GM12878 (cell line): ENCODE measurements at regions not wholly inside any gene's neighbourhood (a gene's known extent, or its start where the extent isn't known, plus 50 kb on each side); places are given as distances from the start of the nearest gene placed in this dataset.

Source experiments
- ATAC-seq: fragments of 200-7000 bp; cut with Tn5 transposase; 3 replicates; pipeline ENCODE4 v1.9.1; 2020; ENCODE audit warnings: mild to moderate bottlenecking, moderate library complexity
- BruUV-seq: library from RNA; stranded (reverse); fragments of 400-500 nt; replicated peaks from 2 replicates; lab custom pipeline; 2021; lab: Mats Ljungman, UMichigan
- CTCF ChIA-PET: fragments of 300-600 bp; sonication (Branson Sonifier 250); formaldehyde crosslinking; extraction: SDS; loops from one replicate; lab custom pipeline; 2021; ENCODE audit warnings: inconsistent platforms; lab: Yijun Ruan, JAX
- POLR2A ChIA-PET: fragments of 350-600 bp; formaldehyde crosslinking; extraction: SDS; loops from one replicate; lab custom pipeline; 2021; ENCODE audit warnings: inconsistent platforms; lab: Charles Lee
- RAD21 ChIA-PET: fragments of 300-600 bp; sonication (Branson Sonifier 250); formaldehyde crosslinking; loops from one replicate; lab custom pipeline; 2023; ENCODE audit warnings: antibody characterized with exemption; ENCODE audit not compliant: unreplicated experiment; lab: Charles Lee
- SMC1A ChIA-PET: fragments of 300-600 bp; sonication (Branson Sonifier 250); formaldehyde crosslinking; loops from one replicate; lab custom pipeline; 2023; ENCODE audit not compliant: unreplicated experiment, uncharacterized antibody; lab: Charles Lee
- DNase-seq: peaks from one replicate; pipeline ENCODE4 v3.0.0-alpha.2; 2011; ENCODE audit warnings: low read depth, low spot score
- FAIRE-seq: peaks from 3 replicates; lab custom pipeline; 2011; peaks lifted over from hg19 to GRCh38; lab: Jason Lieb, UNC
- H2AFZ ChIP-seq: 2 replicates; pipeline ENCODE4 v1.6.0; 2011; ENCODE audit warnings: low read depth, low read length, control low read depth; ENCODE audit not compliant: control insufficient read depth
- H3K27ac ChIP-seq: 2 replicates; pipeline ENCODE4 v1.5.1; 2011; ENCODE audit warnings: control low read depth; ENCODE audit not compliant: control insufficient read depth, insufficient read depth
- H3K27me3 ChIP-seq, 2 experiments: replicated peaks in 1 of 2; 2 replicates each; pipeline versions ENCODE4 v1.6.0 to v1.6.1; 2011; ENCODE audit warnings: low read length in 1 of 2; ENCODE audit not compliant: control insufficient read depth in 2 of 2, insufficient read depth in 2 of 2
- H3K36me3 ChIP-seq, 2 experiments: 2 replicates each; pipeline ENCODE4 v1.5.1; 2011; ENCODE audit warnings: low read length in 1 of 2; ENCODE audit not compliant: control insufficient read depth in 2 of 2, insufficient read depth in 2 of 2
- H3K4me1 ChIP-seq: 2 replicates; pipeline ENCODE4 v1.6.1; 2011; ENCODE audit warnings: mild to moderate bottlenecking, low read length, moderate library complexity, mixed read lengths; ENCODE audit not compliant: control insufficient read depth, insufficient read depth
- H3K4me2 ChIP-seq: 2 replicates; pipeline ENCODE4 v1.6.0; 2011; ENCODE audit warnings: control low read depth; ENCODE audit not compliant: control insufficient read depth, insufficient read depth
- H3K4me3 ChIP-seq: fragments of 200-600 bp; sonication (generic); 2 replicates; pipeline ENCODE4 v1.5.1; 2016
- H3K79me2 ChIP-seq: 2 replicates; pipeline ENCODE4 v1.6.0; 2011; ENCODE audit warnings: low read length; ENCODE audit not compliant: control insufficient read depth, insufficient read depth
- H3K9ac ChIP-seq: 2 replicates; pipeline ENCODE4 v1.8.0; 2011; ENCODE audit warnings: low read length, control low read depth, mixed read lengths; ENCODE audit not compliant: control insufficient read depth, insufficient read depth
- H3K9me3 ChIP-seq: replicated peaks from 3 replicates; pipeline ENCODE4 v1.5.1; 2011; ENCODE audit warnings: mild to moderate bottlenecking, low read length; ENCODE audit not compliant: control insufficient read depth, insufficient read depth
- H4K20me1 ChIP-seq: 2 replicates; pipeline ENCODE4 v1.6.0; 2011; ENCODE audit not compliant: control insufficient read depth, insufficient read depth
- BACH1 ChIP-seq: fragments of 450-650 bp; IDR thresholded peaks from 2 replicates; pipeline ENCODE4 v1.6.1; 2017; ENCODE audit warnings: mild to moderate bottlenecking, borderline replicate concordance
- CBX3 ChIP-seq: fragments of 200-600 bp; sonication (generic); IDR thresholded peaks from 2 replicates; pipeline ENCODE4 v1.6.1; 2016; ENCODE audit warnings: low read depth, borderline replicate concordance
- ESRRA ChIP-seq: IDR thresholded peaks from 2 replicates; pipeline ENCODE4 v1.6.1; 2012; ENCODE audit warnings: mild to moderate bottlenecking, low read length, improper control_type of control experiment
- FOXM1 ChIP-seq: IDR thresholded peaks from 2 replicates; pipeline ENCODE4 v1.6.1; 2012; ENCODE audit warnings: low read depth, mild to moderate bottlenecking, inconsistent platforms, low read length, moderate library complexity
- HDAC2 ChIP-seq: fragments of 200-600 bp; sonication (generic); IDR thresholded peaks from 2 replicates; pipeline ENCODE4 v1.6.1; 2017
- KLF5 ChIP-seq: fragments of 450-650 bp; IDR thresholded peaks from 2 replicates; pipeline ENCODE4 v1.6.1; 2014; ENCODE audit warnings: mild to moderate bottlenecking; ENCODE audit not compliant: partially characterized antibody
- MYB ChIP-seq: fragments of 150-350 bp; IDR thresholded peaks from 2 replicates; pipeline ENCODE4 v1.6.1; 2014; ENCODE audit warnings: mild to moderate bottlenecking, low read depth, low read length, borderline replicate concordance
- RELA ChIP-seq: fragments of 450-650 bp; IDR thresholded peaks from 2 replicates; pipeline ENCODE4 v1.8.0; 2014; ENCODE audit warnings: borderline replicate concordance; ENCODE audit not compliant: partially characterized antibody
- SKIL ChIP-seq: fragments of 450-650 bp; IDR thresholded peaks from 2 replicates; pipeline ENCODE4 v1.6.1; 2017; ENCODE audit warnings: mild to moderate bottlenecking, low read depth, inconsistent platforms; ENCODE audit not compliant: poor library complexity, severe bottlenecking
- WGBS: methylation state at CpG from one replicate; pipeline ENCODE4 v1.1.6; 2016; ENCODE audit warnings: low lambda C conversion rate; ENCODE audit not compliant: insufficient replicate concordance, insufficient coverage; ENCODE audit errors: missing lambda C conversion rate; 5-methylcytosine and 5-hydroxymethylcytosine counted together
- in situ Hi-C: fragments of 300-500 bp; cut with MboI; formaldehyde crosslinking; loops from 9 replicates; pipeline ENCODE4 v1.14.3; 2018; ENCODE audit warnings: mixed read lengths
- intact Hi-C: fragments of 100-400 bp; cut with micrococcal nuclease; formaldehyde crosslinking; loops from one replicate; pipeline ENCODE4 v1.14.2; 2022; ENCODE audit not compliant: unreplicated experiment
- TF ChIP-seq, protein P1 (sequence below): IDR thresholded peaks from 2 replicates; pipeline ENCODE4 v1.6.1; 2012; ENCODE audit warnings: low read length, inconsistent platforms
- TF ChIP-seq, protein P2 (sequence below): fragments of 450-650 bp; IDR thresholded peaks from 2 replicates; pipeline ENCODE4 v1.6.1; 2016; ENCODE audit warnings: mild to moderate bottlenecking
- TF ChIP-seq, protein P3 (sequence below): IDR thresholded peaks from 2 replicates; pipeline ENCODE4 v1.6.1; 2011; ENCODE audit warnings: borderline replicate concordance, low read depth, mild to moderate bottlenecking, moderate library complexity, low read length; ENCODE audit not compliant: insufficient read depth, poor library complexity, severe bottlenecking

DNA sequence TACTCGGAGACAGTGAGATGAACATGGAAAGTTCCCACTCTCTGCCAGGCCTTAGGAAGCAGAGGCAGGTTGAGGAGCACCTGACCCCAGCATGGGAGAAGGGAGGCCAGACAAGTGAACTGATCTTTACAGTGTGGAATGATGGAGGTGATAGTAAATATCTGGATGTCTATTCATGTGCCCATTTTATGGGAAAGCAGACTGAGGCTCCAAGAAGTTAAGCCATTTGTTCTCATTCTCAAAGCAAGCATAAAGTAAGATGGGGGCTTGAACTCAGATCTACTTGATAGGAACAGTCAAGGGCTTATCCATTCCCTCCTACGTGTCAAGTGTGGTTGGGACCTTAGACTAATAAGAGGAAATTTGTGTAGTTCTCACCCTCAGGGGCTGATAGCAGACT lies 461.5 kb downstream of the MN1 start:
- BruUV-seq, result no TSS peak
- POLR2A ChIA-PET, result no interaction called here
- CTCF ChIA-PET, result no interaction called here
- SMC1A ChIA-PET, result no interaction called here
- Histone ChIP-seq H3K36me3 (no peaks in the 10 kb centered on the region), H3K27me3 (no peaks in the 10 kb centered on the region), H3K9ac (no peak overlapping the region), H2AFZ (no peak overlapping the region)
- intact Hi-C loops, result no loop called here
- DNase-seq, result no peak
- 10% methylated on average over 2 of the region's 2 CpGs for WGBS
- no peak for TF ChIP-seq FOXM1
- no peak for TF ChIP-seq BACH1
- TF ChIP-seq RELA, result no peak
- TF ChIP-seq, protein P1, sequence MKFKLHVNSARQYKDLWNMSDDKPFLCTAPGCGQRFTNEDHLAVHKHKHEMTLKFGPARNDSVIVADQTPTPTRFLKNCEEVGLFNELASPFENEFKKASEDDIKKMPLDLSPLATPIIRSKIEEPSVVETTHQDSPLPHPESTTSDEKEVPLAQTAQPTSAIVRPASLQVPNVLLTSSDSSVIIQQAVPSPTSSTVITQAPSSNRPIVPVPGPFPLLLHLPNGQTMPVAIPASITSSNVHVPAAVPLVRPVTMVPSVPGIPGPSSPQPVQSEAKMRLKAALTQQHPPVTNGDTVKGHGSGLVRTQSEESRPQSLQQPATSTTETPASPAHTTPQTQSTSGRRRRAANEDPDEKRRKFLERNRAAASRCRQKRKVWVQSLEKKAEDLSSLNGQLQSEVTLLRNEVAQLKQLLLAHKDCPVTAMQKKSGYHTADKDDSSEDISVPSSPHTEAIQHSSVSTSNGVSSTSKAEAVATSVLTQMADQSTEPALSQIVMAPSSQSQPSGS, result no peak
- TF ChIP-seq, all 136 proteins: peak for 0
- Histone ChIP-seq H3K4me3 (no peak overlapping the region), H3K79me2 (no peaks in the 10 kb centered on the region), H3K9me3 (no peaks in the 10 kb centered on the region), H3K4me2 (no peak overlapping the region), H3K4me1 (no peaks in the 10 kb centered on the region), H3K27ac (no peak overlapping the region), H4K20me1 (no peaks in the 10 kb centered on the region)
- ATAC-seq (no peak), FAIRE-seq (no peak)
- RAD21 ChIA-PET, result no interaction called here
- in situ Hi-C loops, result no loop called here

GRCh38 chr22:27344546-27344945 lies 457.0 kb downstream of the MN1 start:
- 0% methylated on average over 1 of the region's 1 CpG for WGBS
- ATAC-seq, result no peak
- ChIA-PET POLR2A (no interaction called here), RAD21 (no interaction called here), SMC1A (no interaction called here), CTCF (no interaction called here)
- Histone ChIP-seq H3K79me2 (no peaks in the 10 kb centered on the region), H3K9ac (no peak overlapping the region), H3K4me1 (no peaks in the 10 kb centered on the region), H3K27ac (no peak overlapping the region), H3K4me2 (no peak overlapping the region), H2AFZ (no peak overlapping the region), H3K9me3 (no peaks in the 10 kb centered on the region), H3K36me3 (no peaks in the 10 kb centered on the region), H4K20me1 (no peaks in the 10 kb centered on the region), H3K4me3 (no peak overlapping the region), H3K27me3 (no peaks in the 10 kb centered on the region)
- DNase-seq, result no peak
- no peak for FAIRE-seq
- in situ Hi-C loops, result no loop called here
- no TSS peak for BruUV-seq
- intact Hi-C loops, result no loop called here
- TF ChIP-seq CBX3, result no peak
- TF ChIP-seq ESRRA, result no peak
- no peak for TF ChIP-seq KLF5
- no peak for TF ChIP-seq SKIL
- TF ChIP-seq, protein P2, sequence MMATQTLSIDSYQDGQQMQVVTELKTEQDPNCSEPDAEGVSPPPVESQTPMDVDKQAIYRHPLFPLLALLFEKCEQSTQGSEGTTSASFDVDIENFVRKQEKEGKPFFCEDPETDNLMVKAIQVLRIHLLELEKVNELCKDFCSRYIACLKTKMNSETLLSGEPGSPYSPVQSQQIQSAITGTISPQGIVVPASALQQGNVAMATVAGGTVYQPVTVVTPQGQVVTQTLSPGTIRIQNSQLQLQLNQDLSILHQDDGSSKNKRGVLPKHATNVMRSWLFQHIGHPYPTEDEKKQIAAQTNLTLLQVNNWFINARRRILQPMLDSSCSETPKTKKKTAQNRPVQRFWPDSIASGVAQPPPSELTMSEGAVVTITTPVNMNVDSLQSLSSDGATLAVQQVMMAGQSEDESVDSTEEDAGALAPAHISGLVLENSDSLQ, result no peak
- TF ChIP-seq HDAC2, result no peak
- TF ChIP-seq, protein P3, sequence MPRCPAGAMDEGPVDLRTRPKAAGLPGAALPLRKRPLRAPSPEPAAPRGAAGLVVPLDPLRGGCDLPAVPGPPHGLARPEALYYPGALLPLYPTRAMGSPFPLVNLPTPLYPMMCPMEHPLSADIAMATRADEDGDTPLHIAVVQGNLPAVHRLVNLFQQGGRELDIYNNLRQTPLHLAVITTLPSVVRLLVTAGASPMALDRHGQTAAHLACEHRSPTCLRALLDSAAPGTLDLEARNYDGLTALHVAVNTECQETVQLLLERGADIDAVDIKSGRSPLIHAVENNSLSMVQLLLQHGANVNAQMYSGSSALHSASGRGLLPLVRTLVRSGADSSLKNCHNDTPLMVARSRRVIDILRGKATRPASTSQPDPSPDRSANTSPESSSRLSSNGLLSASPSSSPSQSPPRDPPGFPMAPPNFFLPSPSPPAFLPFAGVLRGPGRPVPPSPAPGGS, result no peak
- TF ChIP-seq MYB, result no peak
